ENCODE measurements at regions not wholly inside any gene's neighbourhood (a gene's known extent, or its start where the extent isn't known, plus 50 kb on each side); places are given as distances from the start of the nearest gene placed in this dataset.

DNA sequence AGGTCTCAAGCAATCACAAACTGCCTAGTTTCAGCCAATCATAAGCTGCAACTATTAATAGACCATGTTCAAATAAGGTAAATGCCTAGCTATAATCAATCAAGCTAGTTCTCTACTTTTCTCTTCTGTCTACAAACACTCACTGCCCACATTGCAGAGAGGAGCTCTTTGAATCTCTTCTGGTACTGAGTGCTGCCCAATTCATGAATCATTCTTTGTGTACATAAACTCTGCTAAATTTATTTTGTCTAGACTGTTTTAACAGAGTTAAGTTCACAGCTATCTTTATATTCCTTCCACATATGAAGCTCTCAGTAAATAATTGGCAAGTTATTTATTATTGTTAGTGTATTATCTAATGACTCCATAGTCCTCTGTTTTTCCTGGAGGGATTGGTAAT lies 411.0 kb downstream of the EPHA7 start:
- ChIA-PET POLR2A (no interaction called here), RAD21 (ENCODE audit: unreplicated experiment) (interaction anchor here (1.0 kb wide), 1 partner anchor 198 kb away, joined by 4 read pairs; no protein-coding TSS in a partner anchor), CTCF (interaction anchor here (1.3 kb wide), 1 partner anchor 9 kb away, joined by 3 read pairs; no protein-coding TSS in a partner anchor), SMC1A (ENCODE audit: uncharacterized antibody, unreplicated experiment) (no interaction called here)
- no peak for ATAC-seq
- FAIRE-seq, result no peak
- intact Hi-C loops (cut with micrococcal nuclease; ENCODE audit: unreplicated experiment) (no loop called here), in situ Hi-C loops (cut with MboI) (no loop called here)
- H3K4me2 ChIP-seq (ENCODE audit: control insufficient read depth, insufficient read depth), result no peak overlapping the region
- no peaks in the 10 kb centered on the region for H3K79me2 ChIP-seq (ENCODE audit: control insufficient read depth, insufficient read depth, low read length)
- H3K9ac ChIP-seq (ENCODE audit: control insufficient read depth, insufficient read depth, low read length), result no peak overlapping the region
- no peaks in the 10 kb centered on the region for H3K27me3 ChIP-seq (replicated peaks in 1 of 2; ENCODE audit: control insufficient read depth in 2 of 2, insufficient read depth in 2 of 2, low read length in 1 of 2)
- BruUV-seq (replicated peaks), result no TSS peak
- no peak overlapping the region for H2AFZ ChIP-seq (ENCODE audit: control insufficient read depth, low read depth, low read length)
- DNase-seq (ENCODE audit: low read depth, low spot score), result no peak
- no peaks in the 10 kb centered on the region for H3K9me3 ChIP-seq (replicated peaks; ENCODE audit: control insufficient read depth, insufficient read depth, low read length)
- TF ChIP-seq, protein P1, sequence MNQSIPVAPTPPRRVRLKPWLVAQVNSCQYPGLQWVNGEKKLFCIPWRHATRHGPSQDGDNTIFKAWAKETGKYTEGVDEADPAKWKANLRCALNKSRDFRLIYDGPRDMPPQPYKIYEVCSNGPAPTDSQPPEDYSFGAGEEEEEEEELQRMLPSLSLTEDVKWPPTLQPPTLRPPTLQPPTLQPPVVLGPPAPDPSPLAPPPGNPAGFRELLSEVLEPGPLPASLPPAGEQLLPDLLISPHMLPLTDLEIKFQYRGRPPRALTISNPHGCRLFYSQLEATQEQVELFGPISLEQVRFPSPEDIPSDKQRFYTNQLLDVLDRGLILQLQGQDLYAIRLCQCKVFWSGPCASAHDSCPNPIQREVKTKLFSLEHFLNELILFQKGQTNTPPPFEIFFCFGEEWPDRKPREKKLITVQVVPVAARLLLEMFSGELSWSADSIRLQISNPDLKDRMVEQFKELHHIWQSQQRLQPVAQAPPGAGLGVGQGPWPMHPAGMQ (IDR thresholded peaks at IDR 0.05; ENCODE audit: borderline replicate concordance), result no peak
- TF ChIP-seq, protein P2, sequence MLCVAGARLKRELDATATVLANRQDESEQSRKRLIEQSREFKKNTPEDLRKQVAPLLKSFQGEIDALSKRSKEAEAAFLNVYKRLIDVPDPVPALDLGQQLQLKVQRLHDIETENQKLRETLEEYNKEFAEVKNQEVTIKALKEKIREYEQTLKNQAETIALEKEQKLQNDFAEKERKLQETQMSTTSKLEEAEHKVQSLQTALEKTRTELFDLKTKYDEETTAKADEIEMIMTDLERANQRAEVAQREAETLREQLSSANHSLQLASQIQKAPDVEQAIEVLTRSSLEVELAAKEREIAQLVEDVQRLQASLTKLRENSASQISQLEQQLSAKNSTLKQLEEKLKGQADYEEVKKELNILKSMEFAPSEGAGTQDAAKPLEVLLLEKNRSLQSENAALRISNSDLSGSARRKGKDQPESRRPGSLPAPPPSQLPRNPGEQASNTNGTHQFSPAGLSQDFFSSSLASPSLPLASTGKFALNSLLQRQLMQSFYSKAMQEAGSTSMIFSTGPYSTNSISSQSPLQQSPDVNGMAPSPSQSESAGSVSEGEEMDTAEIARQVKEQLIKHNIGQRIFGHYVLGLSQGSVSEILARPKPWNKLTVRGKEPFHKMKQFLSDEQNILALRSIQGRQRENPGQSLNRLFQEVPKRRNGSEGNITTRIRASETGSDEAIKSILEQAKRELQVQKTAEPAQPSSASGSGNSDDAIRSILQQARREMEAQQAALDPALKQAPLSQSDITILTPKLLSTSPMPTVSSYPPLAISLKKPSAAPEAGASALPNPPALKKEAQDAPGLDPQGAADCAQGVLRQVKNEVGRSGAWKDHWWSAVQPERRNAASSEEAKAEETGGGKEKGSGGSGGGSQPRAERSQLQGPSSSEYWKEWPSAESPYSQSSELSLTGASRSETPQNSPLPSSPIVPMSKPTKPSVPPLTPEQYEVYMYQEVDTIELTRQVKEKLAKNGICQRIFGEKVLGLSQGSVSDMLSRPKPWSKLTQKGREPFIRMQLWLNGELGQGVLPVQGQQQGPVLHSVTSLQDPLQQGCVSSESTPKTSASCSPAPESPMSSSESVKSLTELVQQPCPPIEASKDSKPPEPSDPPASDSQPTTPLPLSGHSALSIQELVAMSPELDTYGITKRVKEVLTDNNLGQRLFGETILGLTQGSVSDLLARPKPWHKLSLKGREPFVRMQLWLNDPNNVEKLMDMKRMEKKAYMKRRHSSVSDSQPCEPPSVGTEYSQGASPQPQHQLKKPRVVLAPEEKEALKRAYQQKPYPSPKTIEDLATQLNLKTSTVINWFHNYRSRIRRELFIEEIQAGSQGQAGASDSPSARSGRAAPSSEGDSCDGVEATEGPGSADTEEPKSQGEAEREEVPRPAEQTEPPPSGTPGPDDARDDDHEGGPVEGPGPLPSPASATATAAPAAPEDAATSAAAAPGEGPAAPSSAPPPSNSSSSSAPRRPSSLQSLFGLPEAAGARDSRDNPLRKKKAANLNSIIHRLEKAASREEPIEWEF (IDR thresholded peaks at IDR 0.05; ENCODE audit: insufficient replicate concordance, low read depth, low read length), result no peak
- no peak for TF ChIP-seq MYB (IDR thresholded peaks at IDR 0.05; ENCODE audit: borderline replicate concordance, low read depth, low read length)
- H4K20me1 ChIP-seq (ENCODE audit: control insufficient read depth, insufficient read depth), result no peaks in the 10 kb centered on the region
- no peak overlapping the region for H3K4me3 ChIP-seq
- H3K27ac ChIP-seq (ENCODE audit: control insufficient read depth, insufficient read depth), result no peak overlapping the region
- no peaks in the 10 kb centered on the region for H3K4me1 ChIP-seq (ENCODE audit: control insufficient read depth, insufficient read depth, low read length)
- H3K36me3 ChIP-seq (ENCODE audit: control insufficient read depth in 2 of 2, insufficient read depth in 2 of 2, low read length in 1 of 2), result no peaks in the 10 kb centered on the region

Measured in GM12878 (cell line).